Lower leg skin (tissue), 3 donors: ENCODE measurements at regions not wholly inside any gene's neighbourhood (a gene's known extent, or its start where the extent isn't known, plus 50 kb on each side); places are given as distances from the start of the nearest gene placed in this dataset.

ENCODE experiments used
- POLR2A ChIP-seq, 2 donors: fragments of 450-650 bp; IDR thresholded peaks; one replicate each; pipeline ENCODE4 v1.6.1; 2016 to 2017; ENCODE audit warnings: antibody characterized with exemption in 2 of 2, mild to moderate bottlenecking in 1 of 2, moderate library complexity in 1 of 2
- TF ChIP-seq, protein P1 (sequence below), 3 donors: fragments of 450-650 bp; IDR thresholded peaks; one replicate each; pipeline ENCODE4 v1.5.1; 2016; ENCODE audit warnings: antibody characterized with exemption in 3 of 3, mild to moderate bottlenecking in 3 of 3, moderate library complexity in 2 of 3

DNA sequence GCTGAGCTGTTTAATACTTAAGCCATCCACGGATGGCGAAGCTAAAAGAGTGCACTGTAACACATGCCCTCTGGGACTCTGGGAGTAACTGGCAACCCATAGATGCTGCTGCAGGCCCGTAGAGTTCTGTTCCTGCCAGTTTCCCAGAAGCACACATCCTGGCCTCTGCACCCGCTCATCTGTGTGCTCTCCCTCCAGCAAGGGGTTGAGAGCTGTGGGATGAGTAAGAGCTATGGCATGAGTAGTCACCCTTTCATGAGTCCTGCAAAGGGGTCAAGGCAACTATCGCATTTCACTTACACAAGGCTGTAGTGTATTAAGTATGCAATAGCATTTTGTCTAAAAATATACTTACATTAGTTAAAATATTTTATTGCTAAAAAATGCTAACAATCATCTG lies 1341.8 kb upstream of the NXPH2 start:
- TF ChIP-seq, protein P1, sequence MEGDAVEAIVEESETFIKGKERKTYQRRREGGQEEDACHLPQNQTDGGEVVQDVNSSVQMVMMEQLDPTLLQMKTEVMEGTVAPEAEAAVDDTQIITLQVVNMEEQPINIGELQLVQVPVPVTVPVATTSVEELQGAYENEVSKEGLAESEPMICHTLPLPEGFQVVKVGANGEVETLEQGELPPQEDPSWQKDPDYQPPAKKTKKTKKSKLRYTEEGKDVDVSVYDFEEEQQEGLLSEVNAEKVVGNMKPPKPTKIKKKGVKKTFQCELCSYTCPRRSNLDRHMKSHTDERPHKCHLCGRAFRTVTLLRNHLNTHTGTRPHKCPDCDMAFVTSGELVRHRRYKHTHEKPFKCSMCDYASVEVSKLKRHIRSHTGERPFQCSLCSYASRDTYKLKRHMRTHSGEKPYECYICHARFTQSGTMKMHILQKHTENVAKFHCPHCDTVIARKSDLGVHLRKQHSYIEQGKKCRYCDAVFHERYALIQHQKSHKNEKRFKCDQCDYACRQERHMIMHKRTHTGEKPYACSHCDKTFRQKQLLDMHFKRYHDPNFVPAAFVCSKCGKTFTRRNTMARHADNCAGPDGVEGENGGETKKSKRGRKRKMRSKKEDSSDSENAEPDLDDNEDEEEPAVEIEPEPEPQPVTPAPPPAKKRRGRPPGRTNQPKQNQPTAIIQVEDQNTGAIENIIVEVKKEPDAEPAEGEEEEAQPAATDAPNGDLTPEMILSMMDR (IDR thresholded peaks at IDR 0.05) = no peak
- TF ChIP-seq POLR2A (IDR thresholded peaks at IDR 0.05) = no peak
